Left ventricle myocardium superior (tissue), 1 donor: ENCODE measurements at regions not wholly inside any gene's neighbourhood (a gene's known extent, or its start where the extent isn't known, plus 50 kb on each side); places are given as distances from the start of the nearest gene placed in this dataset.

Experiments
- ATAC-seq: fragments of 200-7000 bp; cut with Tn5 transposase; one replicate; pipeline ENCODE4 v1.9.1; 2020; ENCODE audit warnings: mild to moderate bottlenecking, moderate library complexity
- DNase-seq: peaks from one replicate; pipeline ENCODE4 v3.0.0-alpha.2; 2020
- intact Hi-C: fragments of 100-400 bp; cut with micrococcal nuclease; formaldehyde crosslinking; loops from one replicate; pipeline ENCODE4 v1.11.0; 2022
- donor health status: DM: no; HTN: yes; CAD: no; lungs with severe emphysema.

- intact Hi-C loops = no loop called here
- ATAC-seq = no peak
- DNase-seq = no peak
Measured at GRCh38 chr1:30064547-30064946, 658.8 kb downstream of the MATN1 start.

- intact Hi-C loops = no loop called here
- ATAC-seq (no peak), DNase-seq (no peak)
Measured at GRCh38 chr1:30063621-30064280, 659.6 kb downstream of the MATN1 start.

GRCh38 chr1:30061292-30062220 lies 661.8 kb downstream of the MATN1 start:
- ATAC-seq (no peak), DNase-seq (no peak)
- intact Hi-C loops = no loop called here

GRCh38 chr1:30060738-30061137 lies 662.6 kb downstream of the MATN1 start:
- DNase-seq (no peak), ATAC-seq (no peak)
- intact Hi-C loops = no loop called here

- intact Hi-C loops = no loop called here
- DNase-seq (no peak), ATAC-seq (no peak)
Measured at GRCh38 chr1:30058970-30059369, 664.4 kb downstream of the MATN1 start.

- no peak for ATAC-seq
- DNase-seq = no peak
- intact Hi-C loops = no loop called here
Measured at GRCh38 chr1:30054126-30054525, 669.3 kb downstream of the MATN1 start.

GRCh38 chr1:30052178-30052577 lies 671.2 kb downstream of the MATN1 start:
- intact Hi-C loops = no loop called here
- ATAC-seq (no peak), DNase-seq (no peak)

- DNase-seq (no peak), ATAC-seq (no peak)
- intact Hi-C loops = no loop called here
Measured at GRCh38 chr1:30051777-30052176, 671.6 kb downstream of the MATN1 start.

GRCh38 chr1:30049748-30050296 lies 673.6 kb downstream of the MATN1 start:
- DNase-seq = no peak
- ATAC-seq = no peak
- intact Hi-C loops = no loop called here

- ATAC-seq = no peak
- intact Hi-C loops = no loop called here
- no peak for DNase-seq
Measured at GRCh38 chr1:30048905-30049304, 674.5 kb downstream of the MATN1 start.

- intact Hi-C loops = no loop called here
- DNase-seq (no peak), ATAC-seq (no peak)
Measured at GRCh38 chr1:30047576-30047975, 675.8 kb downstream of the MATN1 start.

- ATAC-seq = no peak
- intact Hi-C loops = no loop called here
- DNase-seq = no peak
Measured at GRCh38 chr1:30046751-30047150, 676.6 kb downstream of the MATN1 start.

GRCh38 chr1:30045304-30046090 lies 677.9 kb downstream of the MATN1 start:
- no peak for DNase-seq
- intact Hi-C loops = no loop called here
- no peak for ATAC-seq

GRCh38 chr1:30044656-30045144 lies 678.7 kb downstream of the MATN1 start:
- intact Hi-C loops = no loop called here
- DNase-seq = no peak
- no peak for ATAC-seq

- DNase-seq (no peak), ATAC-seq (no peak)
- intact Hi-C loops = no loop called here
Measured at GRCh38 chr1:30043731-30044408, 679.5 kb downstream of the MATN1 start.

- DNase-seq = no peak
- intact Hi-C loops = no loop called here
- no peak for ATAC-seq
Measured at GRCh38 chr1:30043256-30043655, 680.1 kb downstream of the MATN1 start.

GRCh38 chr1:30042438-30043147 lies 680.8 kb downstream of the MATN1 start:
- ATAC-seq (no peak), DNase-seq (no peak)
- intact Hi-C loops = no loop called here

- no peak for ATAC-seq
- intact Hi-C loops = no loop called here
Measured at GRCh38 chr1:30041741-30042437, 681.5 kb downstream of the MATN1 start.

More at GRCh38 chr1:30041741-30042437, 681.5 kb downstream of the MATN1 start:
- no peak for DNase-seq
